Activated CD8-positive, alpha-beta T cell treated with anti-CD3 and anti-CD28 coated beads for 36 hours (primary cell): ENCODE measurements at regions not wholly inside any gene's neighbourhood (a gene's known extent, or its start where the extent isn't known, plus 50 kb on each side); places are given as distances from the start of the nearest gene placed in this dataset.

Experiments used
- ATAC-seq: fragments of 200-7000 bp; cut with Tn5 transposase; one replicate; pipeline ENCODE4 v1.10.0; 2021; ENCODE audit warnings: mild to moderate bottlenecking, moderate library complexity
- CTCF ChIA-PET: fragments of 350-600 bp; sonication (Branson Sonifier 250); formaldehyde crosslinking; loops from one replicate; lab custom pipeline; 2021; ENCODE audit warnings: antibody characterized with exemption; lab: Charles Lee
- POLR2A ChIA-PET: fragments of 350-600 bp; sonication (Branson Sonifier 250); formaldehyde crosslinking; loops from one replicate; lab custom pipeline; 2021; ENCODE audit warnings: antibody characterized with exemption; lab: Charles Lee
- DNase-seq: peaks from one replicate; pipeline ENCODE4 v3.0.0-alpha.2; 2020
- H3K27ac Mint-ChIP-seq: one replicate; pipeline ENCODE4 v1.8.0; 2021; ENCODE audit warnings: mild to moderate bottlenecking, mixed read lengths
- H3K27me3 Mint-ChIP-seq: one replicate; pipeline ENCODE4 v1.8.0; 2021; ENCODE audit warnings: mixed read lengths
- H3K36me3 Mint-ChIP-seq: one replicate; pipeline ENCODE4 v1.8.0; 2021; ENCODE audit warnings: low read depth, mixed read lengths
- H3K4me1 Mint-ChIP-seq: one replicate; pipeline ENCODE4 v1.8.0; 2021; ENCODE audit warnings: low read depth, mixed read lengths
- H3K4me3 Mint-ChIP-seq: one replicate; pipeline ENCODE4 v1.8.0; 2021; ENCODE audit warnings: mild to moderate bottlenecking, moderate library complexity, mixed read lengths
- H3K9me3 Mint-ChIP-seq: one replicate; pipeline ENCODE4 v1.8.0; 2021; ENCODE audit warnings: mixed read lengths
- CTCF ChIP-seq: fragments of 200-600 bp; IDR thresholded peaks from one replicate; pipeline ENCODE4 v1.8.0; 2022; ENCODE audit warnings: antibody characterized with exemption, mild to moderate bottlenecking
- intact Hi-C: fragments of 100-400 bp; cut with micrococcal nuclease; formaldehyde crosslinking; loops from one replicate; pipeline ENCODE4 v1.10.0; 2022

- POLR2A ChIA-PET: interaction anchor here (0.6 kb wide), 1 partner anchor 1639 kb away, joined by 4 read pairs; no protein-coding TSS in a partner anchor
- H3K27me3 Mint-ChIP-seq: peaks cover 4% of the 10 kb centered on the region
These were observed 80.5 kb upstream of the AFF3 start for GRCh38 chr2:100222844-100223243.

GRCh38 chr2:100218552-100218951, 76.2 kb upstream of the AFF3 start:
- no peaks in the 10 kb centered on the region for H3K27me3 Mint-ChIP-seq
- ChIA-PET CTCF (no interaction called here), POLR2A (no interaction called here)
- no peaks in the 10 kb centered on the region for H3K9me3 Mint-ChIP-seq
- DNase-seq: no peak
- H3K27ac Mint-ChIP-seq: no peak overlapping the region
- H3K4me3 Mint-ChIP-seq: no peak overlapping the region
- H3K4me1 Mint-ChIP-seq: no peaks in the 10 kb centered on the region
- H3K36me3 Mint-ChIP-seq: no peaks in the 10 kb centered on the region
- intact Hi-C loops: no loop called here
- no peak for ATAC-seq
- TF ChIP-seq CTCF: no peak

More at GRCh38 chr2:100222844-100223243, 80.5 kb upstream of the AFF3 start:
- CTCF ChIA-PET: interaction anchor here (1.3 kb wide), 1 partner anchor 8 kb away, joined by 4 read pairs; no protein-coding TSS in a partner anchor
- Mint-ChIP-seq H3K4me1 (no peaks in the 10 kb centered on the region), H3K4me3 (no peak overlapping the region), H3K36me3 (no peaks in the 10 kb centered on the region), H3K27ac (no peak overlapping the region), H3K9me3 (no peaks in the 10 kb centered on the region)
- ATAC-seq: no peak
- TF ChIP-seq CTCF: no peak
- intact Hi-C loops: no loop called here
- DNase-seq: no peak

- Mint-ChIP-seq H3K9me3 (no peaks in the 10 kb centered on the region), H3K4me1 (no peaks in the 10 kb centered on the region), H3K36me3 (no peaks in the 10 kb centered on the region), H3K27me3 (no peaks in the 10 kb centered on the region), H3K27ac (no peak overlapping the region), H3K4me3 (no peak overlapping the region)
- POLR2A ChIA-PET: no interaction called here
- ATAC-seq (no peak), DNase-seq (no peak)
- TF ChIP-seq CTCF: no peak
- intact Hi-C loops: no loop called here
- CTCF ChIA-PET: no interaction called here
These were observed 74.9 kb upstream of the AFF3 start for GRCh38 chr2:100217323-100217722.

GRCh38 chr2:100216015-100216414, 73.6 kb upstream of the AFF3 start:
- TF ChIP-seq CTCF: no peak
- POLR2A ChIA-PET: no interaction called here

GRCh38 chr2:100215371-100215770, 73.0 kb upstream of the AFF3 start:
- Mint-ChIP-seq H3K36me3 (no peaks in the 10 kb centered on the region), H3K4me1 (no peaks in the 10 kb centered on the region), H3K9me3 (no peaks in the 10 kb centered on the region), H3K27ac (no peak overlapping the region), H3K4me3 (no peak overlapping the region), H3K27me3 (no peaks in the 10 kb centered on the region)
- TF ChIP-seq CTCF: no peak
- ChIA-PET POLR2A (no interaction called here), CTCF (no interaction called here)
- ATAC-seq (no peak), DNase-seq (no peak)
- intact Hi-C loops: no loop called here

More at GRCh38 chr2:100216015-100216414, 73.6 kb upstream of the AFF3 start:
- H3K4me1 Mint-ChIP-seq: no peaks in the 10 kb centered on the region
- H3K36me3 Mint-ChIP-seq: no peaks in the 10 kb centered on the region
- H3K27me3 Mint-ChIP-seq: no peaks in the 10 kb centered on the region
- no peaks in the 10 kb centered on the region for H3K9me3 Mint-ChIP-seq
- intact Hi-C loops: no loop called here
- H3K4me3 Mint-ChIP-seq: no peak overlapping the region
- DNase-seq (no peak), ATAC-seq (no peak)
- CTCF ChIA-PET: no interaction called here
- H3K27ac Mint-ChIP-seq: no peak overlapping the region
